ENCODE measurements at regions not wholly inside any gene's neighbourhood (a gene's known extent, or its start where the extent isn't known, plus 50 kb on each side); places are given as distances from the start of the nearest gene placed in this dataset.

GRCh38 chr5:101163088-101163487 lies 260.0 kb upstream of the ST8SIA4 start (continued):
- TF ChIP-seq ZNF318 (IDR thresholded peaks at IDR 0.05; ENCODE audit: borderline replicate concordance in 1 of 2, low read depth in 1 of 2) (no peak), ETS2 (tag; IDR thresholded peaks at IDR 0.05; ENCODE audit: borderline replicate concordance, poor library complexity, severe bottlenecking) (no peak), U2AF1 (optimal IDR thresholded peaks at IDR 0.05; ENCODE audit: low read depth, low read length) (no peak), ZBTB17 (CRISPR knock-in tag; IDR thresholded peaks at IDR 0.05) (no peak), CBX1 (IDR thresholded peaks at IDR 0.05; ENCODE audit: low read depth) (no peak), ZNF143 (CRISPR knock-in tag; IDR thresholded peaks at IDR 0.05) (no peak), ZEB2 (IDR thresholded peaks at IDR 0.05) (no peak), ZNF408 (CRISPR knock-in tag; IDR thresholded peaks at IDR 0.05; ENCODE audit: low read depth) (no peak), TCF7 (IDR thresholded peaks at IDR 0.05; ENCODE audit: borderline replicate concordance) (no peak), HNRNPUL1 (IDR thresholded peaks at IDR 0.05; ENCODE audit: low read length) (no peak)

All from K562 (cell line).